ENCODE measurements at regions not wholly inside any gene's neighbourhood (a gene's known extent, or its start where the extent isn't known, plus 50 kb on each side); places are given as distances from the start of the nearest gene placed in this dataset.

GRCh38 chr1:72394457-72394856 is 112.1 kb upstream of the NEGR1 start:
- H3K4me3 Mint-ChIP-seq = no peak overlapping the region
- no peaks in the 10 kb centered on the region for H3K36me3 Mint-ChIP-seq
- WGBS (ENCODE audit: insufficient coverage) = 63% methylated on average over 2 of the region's 3 CpGs
- no peaks in the 10 kb centered on the region for H3K4me1 ChIP-seq (ENCODE audit: control insufficient read depth in 1 of 2, insufficient read depth in 2 of 2, low read length in 2 of 2)
- no peaks in the 10 kb centered on the region for H3K27me3 ChIP-seq (ENCODE audit: control insufficient read depth in 2 of 2, insufficient read depth in 2 of 2, low read length in 2 of 2)
- no peak for TF ChIP-seq CTCF (IDR thresholded peaks at IDR 0.05)
- no peak overlapping the region for H3K4me3 ChIP-seq (replicated peaks in 1 of 3; ENCODE audit: low read depth in 2 of 3, low read length in 3 of 3)
- H3K27me3 Mint-ChIP-seq (ENCODE audit: low read depth in 3 of 3) = no peaks in the 10 kb centered on the region
- H3K79me2 ChIP-seq (ENCODE audit: insufficient read depth, low read length) = no peaks in the 10 kb centered on the region
- H3K4me1 Mint-ChIP-seq = no peaks in the 10 kb centered on the region
- H3K4me2 ChIP-seq (replicated peaks; ENCODE audit: extremely low read depth, low read length, poor library complexity, severe bottlenecking) = no peak overlapping the region
- H3K36me3 ChIP-seq (replicated peaks in 1 of 2; ENCODE audit: control insufficient read depth in 1 of 2, insufficient read depth in 2 of 2, low read length in 2 of 2) = no peaks in the 10 kb centered on the region
- DNase-seq = no peak
- intact Hi-C loops (cut with micrococcal nuclease) = no loop called here
- H3K9me3 Mint-ChIP-seq = peaks cover 2 to 11% (median 6%) of the 10 kb centered on the region in 7 donors
- H3K9me3 ChIP-seq (replicated peaks in 1 of 2; ENCODE audit: control insufficient read depth in 1 of 2, insufficient read depth in 1 of 2, low read length in 2 of 2) = no peaks in the 10 kb centered on the region
- H3K27ac ChIP-seq (ENCODE audit: low read depth in 1 of 2, low read length in 2 of 2) = no peak overlapping the region
- H3K27ac Mint-ChIP-seq = no peak overlapping the region
- H2AFZ ChIP-seq (ENCODE audit: insufficient read depth, low read depth, low read length, poor library complexity, severe bottlenecking) = no peak overlapping the region
- no peak overlapping the region for H3K9ac ChIP-seq (ENCODE audit: insufficient read depth, low read length, poor library complexity, severe bottlenecking)
- no peaks in the 10 kb centered on the region for H4K20me1 ChIP-seq (ENCODE audit: insufficient read depth, low read length)

- no peak overlapping the region for H3K27ac Mint-ChIP-seq
- WGBS (ENCODE audit: insufficient coverage) = no CpG with 5 or more reads among the region's 2 CpGs
Measured at GRCh38 chr1:72379072-72379471, 96.7 kb upstream of the NEGR1 start.

More at GRCh38 chr1:72379072-72379471, 96.7 kb upstream of the NEGR1 start:
- peaks cover 9 to 11% of the 10 kb centered on the region in 2 donors for H3K9me3 ChIP-seq (replicated peaks in 1 of 2; ENCODE audit: control insufficient read depth in 1 of 2, insufficient read depth in 1 of 2, low read length in 2 of 2)
- intact Hi-C loops (cut with micrococcal nuclease) = no loop called here
- TF ChIP-seq CTCF (IDR thresholded peaks at IDR 0.05) = no peak
- no peak overlapping the region for H3K4me3 ChIP-seq (replicated peaks in 1 of 3; ENCODE audit: low read depth in 2 of 3, low read length in 3 of 3)
- H2AFZ ChIP-seq (ENCODE audit: insufficient read depth, low read depth, low read length, poor library complexity, severe bottlenecking) = no peak overlapping the region
- H3K9me3 Mint-ChIP-seq = peaks cover 2 to 26% (median 19%) of the 10 kb centered on the region in 7 donors
- H3K4me1 ChIP-seq (ENCODE audit: control insufficient read depth in 1 of 2, insufficient read depth in 2 of 2, low read length in 2 of 2) = no peaks in the 10 kb centered on the region
- H3K4me1 Mint-ChIP-seq = no peaks in the 10 kb centered on the region
- no peaks in the 10 kb centered on the region for H3K27me3 ChIP-seq (ENCODE audit: control insufficient read depth in 2 of 2, insufficient read depth in 2 of 2, low read length in 2 of 2)
- DNase-seq = no peak
- no peaks in the 10 kb centered on the region for H4K20me1 ChIP-seq (ENCODE audit: insufficient read depth, low read length)
- peaks cover 0 to 1% (median 0%) of the 10 kb centered on the region in 3 donors for H3K27me3 Mint-ChIP-seq (ENCODE audit: low read depth in 3 of 3)
- no peaks in the 10 kb centered on the region for H3K36me3 Mint-ChIP-seq
- no peak overlapping the region for H3K9ac ChIP-seq (ENCODE audit: insufficient read depth, low read length, poor library complexity, severe bottlenecking)
- no peak overlapping the region for H3K4me3 Mint-ChIP-seq
- H3K79me2 ChIP-seq (ENCODE audit: insufficient read depth, low read length) = no peaks in the 10 kb centered on the region
- H3K36me3 ChIP-seq (replicated peaks in 1 of 2; ENCODE audit: control insufficient read depth in 1 of 2, insufficient read depth in 2 of 2, low read length in 2 of 2) = no peaks in the 10 kb centered on the region
- H3K27ac ChIP-seq (ENCODE audit: low read depth in 1 of 2, low read length in 2 of 2) = no peak overlapping the region
- H3K4me2 ChIP-seq (replicated peaks; ENCODE audit: extremely low read depth, low read length, poor library complexity, severe bottlenecking) = no peak overlapping the region
